GM12878 (cell line): ENCODE measurements at regions not wholly inside any gene's neighbourhood (a gene's known extent, or its start where the extent isn't known, plus 50 kb on each side); places are given as distances from the start of the nearest gene placed in this dataset.

Experiments used
- ATAC-seq: fragments of 200-7000 bp; cut with Tn5 transposase; 3 replicates; pipeline ENCODE4 v1.9.1; 2020; ENCODE audit warnings: mild to moderate bottlenecking, moderate library complexity
- BruUV-seq: library from RNA; stranded (reverse); fragments of 400-500 nt; replicated peaks from 2 replicates; lab custom pipeline; 2021; lab: Mats Ljungman, UMichigan
- CTCF ChIA-PET: fragments of 300-600 bp; sonication (Branson Sonifier 250); formaldehyde crosslinking; extraction: SDS; loops from one replicate; lab custom pipeline; 2021; ENCODE audit warnings: inconsistent platforms; lab: Yijun Ruan, JAX
- POLR2A ChIA-PET: fragments of 350-600 bp; formaldehyde crosslinking; extraction: SDS; loops from one replicate; lab custom pipeline; 2021; ENCODE audit warnings: inconsistent platforms; lab: Charles Lee
- RAD21 ChIA-PET: fragments of 300-600 bp; sonication (Branson Sonifier 250); formaldehyde crosslinking; loops from one replicate; lab custom pipeline; 2023; ENCODE audit warnings: antibody characterized with exemption; ENCODE audit not compliant: unreplicated experiment; lab: Charles Lee
- SMC1A ChIA-PET: fragments of 300-600 bp; sonication (Branson Sonifier 250); formaldehyde crosslinking; loops from one replicate; lab custom pipeline; 2023; ENCODE audit not compliant: unreplicated experiment, uncharacterized antibody; lab: Charles Lee
- DNase-seq: peaks from one replicate; pipeline ENCODE4 v3.0.0-alpha.2; 2011; ENCODE audit warnings: low read depth, low spot score
- FAIRE-seq: peaks from 3 replicates; lab custom pipeline; 2011; peaks lifted over from hg19 to GRCh38; lab: Jason Lieb, UNC
- H2AFZ ChIP-seq: 2 replicates; pipeline ENCODE4 v1.6.0; 2011; ENCODE audit warnings: low read depth, low read length, control low read depth; ENCODE audit not compliant: control insufficient read depth
- H3K27ac ChIP-seq: 2 replicates; pipeline ENCODE4 v1.5.1; 2011; ENCODE audit warnings: control low read depth; ENCODE audit not compliant: control insufficient read depth, insufficient read depth
- H3K27me3 ChIP-seq, 2 experiments: replicated peaks in 1 of 2; 2 replicates each; pipeline versions ENCODE4 v1.6.0 to v1.6.1; 2011; ENCODE audit warnings: low read length in 1 of 2; ENCODE audit not compliant: control insufficient read depth in 2 of 2, insufficient read depth in 2 of 2
- H3K36me3 ChIP-seq, 2 experiments: 2 replicates each; pipeline ENCODE4 v1.5.1; 2011; ENCODE audit warnings: low read length in 1 of 2; ENCODE audit not compliant: control insufficient read depth in 2 of 2, insufficient read depth in 2 of 2
- H3K4me1 ChIP-seq: 2 replicates; pipeline ENCODE4 v1.6.1; 2011; ENCODE audit warnings: mild to moderate bottlenecking, low read length, moderate library complexity, mixed read lengths; ENCODE audit not compliant: control insufficient read depth, insufficient read depth
- H3K4me2 ChIP-seq: 2 replicates; pipeline ENCODE4 v1.6.0; 2011; ENCODE audit warnings: control low read depth; ENCODE audit not compliant: control insufficient read depth, insufficient read depth
- H3K4me3 ChIP-seq: fragments of 200-600 bp; sonication (generic); 2 replicates; pipeline ENCODE4 v1.5.1; 2016
- H3K79me2 ChIP-seq: 2 replicates; pipeline ENCODE4 v1.6.0; 2011; ENCODE audit warnings: low read length; ENCODE audit not compliant: control insufficient read depth, insufficient read depth
- H3K9ac ChIP-seq: 2 replicates; pipeline ENCODE4 v1.8.0; 2011; ENCODE audit warnings: low read length, control low read depth, mixed read lengths; ENCODE audit not compliant: control insufficient read depth, insufficient read depth
- H3K9me3 ChIP-seq: replicated peaks from 3 replicates; pipeline ENCODE4 v1.5.1; 2011; ENCODE audit warnings: mild to moderate bottlenecking, low read length; ENCODE audit not compliant: control insufficient read depth, insufficient read depth
- H4K20me1 ChIP-seq: 2 replicates; pipeline ENCODE4 v1.6.0; 2011; ENCODE audit not compliant: control insufficient read depth, insufficient read depth
- CHD4 ChIP-seq: fragments of 200-600 bp; sonication (generic); IDR thresholded peaks from 2 replicates; pipeline ENCODE4 v1.6.1; 2016; ENCODE audit warnings: mild to moderate bottlenecking
- IRF4 ChIP-seq: IDR thresholded peaks from 2 replicates; pipeline ENCODE4 v1.6.1; 2011; ENCODE audit warnings: low read depth, low read length
- IRF5 ChIP-seq: fragments of 450-650 bp; IDR thresholded peaks from 2 replicates; pipeline ENCODE4 v1.6.1; 2017; ENCODE audit warnings: borderline replicate concordance
- LARP7 ChIP-seq: fragments of 450-650 bp; IDR thresholded peaks from 2 replicates; pipeline ENCODE4 v1.6.1; 2017; ENCODE audit warnings: mild to moderate bottlenecking
- MEF2A ChIP-seq: IDR thresholded peaks from 2 replicates; pipeline ENCODE4 v1.6.1; 2011; ENCODE audit warnings: low read depth, mild to moderate bottlenecking, low read length, moderate library complexity; ENCODE audit not compliant: insufficient read depth
- MYB ChIP-seq: fragments of 150-350 bp; IDR thresholded peaks from 2 replicates; pipeline ENCODE4 v1.6.1; 2014; ENCODE audit warnings: mild to moderate bottlenecking, low read depth, low read length, borderline replicate concordance
- NFYA ChIP-seq: IDR thresholded peaks from 2 replicates; pipeline ENCODE4 v1.6.1; 2011; ENCODE audit warnings: low read depth, mild to moderate bottlenecking, low read length, improper control_type of control experiment, borderline replicate concordance
- POU2F2 ChIP-seq: IDR thresholded peaks from 3 replicates; pipeline ENCODE4 v1.6.1; 2011; ENCODE audit warnings: low read depth, mild to moderate bottlenecking, low read length, borderline replicate concordance
- RB1 ChIP-seq: fragments of 450-650 bp; formaldehyde crosslinking; IDR thresholded peaks from 2 replicates; pipeline ENCODE4 v1.6.1; 2017; ENCODE audit warnings: mild to moderate bottlenecking, borderline replicate concordance
- RFX5 ChIP-seq: IDR thresholded peaks from 2 replicates; pipeline ENCODE4 v1.6.1; 2011; ENCODE audit warnings: low read depth, low read length, improper control_type of control experiment
- TCF3 ChIP-seq: IDR thresholded peaks from 2 replicates; pipeline ENCODE4 v1.6.1; 2012; ENCODE audit warnings: low read depth, mild to moderate bottlenecking, low read length, borderline replicate concordance; ENCODE audit not compliant: insufficient read depth
- USF1 ChIP-seq: IDR thresholded peaks from 2 replicates; pipeline ENCODE4 v1.6.1; 2011; ENCODE audit warnings: borderline replicate concordance, low read depth, mild to moderate bottlenecking, moderate library complexity, mixed read lengths, low read length; ENCODE audit not compliant: insufficient read depth; ENCODE audit errors: extremely low read length
- YBX1 ChIP-seq: fragments of 450-650 bp; IDR thresholded peaks from 2 replicates; pipeline ENCODE4 v1.6.1; 2016; ENCODE audit warnings: antibody characterized with exemption
- ZZZ3 ChIP-seq: IDR thresholded peaks from 2 replicates; pipeline ENCODE4 v1.6.1; 2011; ENCODE audit warnings: low read depth; ENCODE audit not compliant: control insufficient read depth, insufficient read length
- WGBS: methylation state at CpG from one replicate; pipeline ENCODE4 v1.1.6; 2016; ENCODE audit warnings: low lambda C conversion rate; ENCODE audit not compliant: insufficient replicate concordance, insufficient coverage; ENCODE audit errors: missing lambda C conversion rate; 5-methylcytosine and 5-hydroxymethylcytosine counted together
- in situ Hi-C: fragments of 300-500 bp; cut with MboI; formaldehyde crosslinking; loops from 9 replicates; pipeline ENCODE4 v1.14.3; 2018; ENCODE audit warnings: mixed read lengths
- intact Hi-C: fragments of 100-400 bp; cut with micrococcal nuclease; formaldehyde crosslinking; loops from one replicate; pipeline ENCODE4 v1.14.2; 2022; ENCODE audit not compliant: unreplicated experiment

GRCh38 chr3:106249159-106249558, 380.3 kb upstream of the CBLB start:
- Histone ChIP-seq H4K20me1 (no peaks in the 10 kb centered on the region), H3K4me2 (no peak overlapping the region), H3K36me3 (peaks cover 6 to 8% of the 10 kb centered on the region in 2 experiments), H3K27me3 (no peaks in the 10 kb centered on the region), H2AFZ (no peak overlapping the region), H3K4me3 (no peak overlapping the region), H3K9ac (no peak overlapping the region), H3K9me3 (peaks cover 20% of the 10 kb centered on the region), H3K79me2 (peaks cover 23% of the 10 kb centered on the region), H3K27ac (no peak overlapping the region), H3K4me1 (no peaks in the 10 kb centered on the region)
- CTCF ChIA-PET, result interaction anchor here (0.5 kb wide), 1 partner anchor 478 kb away, joined by 3 read pairs; no protein-coding TSS in a partner anchor
- ATAC-seq, result peak; percentile 34
- SMC1A ChIA-PET, result interaction anchor here (1.0 to 1.4 kb wide), 2 partner anchors 17 to 211 kb away, joined by 3 read pairs; no protein-coding TSS in a partner anchor
- TF ChIP-seq POU2F2 (0 out of 3 replicates have a peak, but pooled peaks have one; percentile 15), ZZZ3 (no peak)
- WGBS, result 98% methylated on average over 2 of the region's 2 CpGs
- in situ Hi-C loops (no loop called here), intact Hi-C loops (no loop called here)
- POLR2A ChIA-PET, result no interaction called here
- RAD21 ChIA-PET, result interaction anchor here (0.8 to 1.6 kb wide), 4 partner anchors 28 to 64 kb away, joined by 3 to 4 read pairs (median 4); no protein-coding TSS in a partner anchor
- no TSS peak for BruUV-seq
- no peak for DNase-seq
- FAIRE-seq, result no peak

- DNase-seq, result no peak
- Histone ChIP-seq H3K9ac (no peak overlapping the region), H3K4me3 (no peak overlapping the region), H3K4me2 (no peak overlapping the region), H3K27me3 (no peaks in the 10 kb centered on the region), H4K20me1 (no peaks in the 10 kb centered on the region), H3K4me1 (no peaks in the 10 kb centered on the region), H3K36me3 (peaks cover 6 to 8% of the 10 kb centered on the region in 2 experiments), H2AFZ (no peak overlapping the region), H3K9me3 (peaks cover 20% of the 10 kb centered on the region), H3K27ac (no peak overlapping the region), H3K79me2 (peaks cover 32% of the 10 kb centered on the region)
- no peak for TF ChIP-seq USF1
- no peak for TF ChIP-seq YBX1
- TF ChIP-seq CHD4, result no peak
- TF ChIP-seq LARP7, result no peak
- no peak for TF ChIP-seq RB1
- no peak for TF ChIP-seq IRF5
- no peak for TF ChIP-seq MYB
- TF ChIP-seq MEF2A, result no peak
- no peak for TF ChIP-seq IRF4
- no peak for TF ChIP-seq RFX5
- TF ChIP-seq TCF3, result no peak
- no peak for TF ChIP-seq NFYA
- ChIA-PET CTCF (no interaction called here), POLR2A (no interaction called here), SMC1A (interaction anchor here (0.8 to 1.6 kb wide), 4 partner anchors 18 to 449 kb away, joined by 3 read pairs; no protein-coding TSS in a partner anchor), RAD21 (interaction anchor here (0.8 to 1.6 kb wide), 4 partner anchors 29 to 65 kb away, joined by 3 to 4 read pairs (median 4); no protein-coding TSS in a partner anchor)
- FAIRE-seq, result no peak
- intact Hi-C loops (loop anchor here (10.0 kb wide), 1 partner anchor 415 kb away; no protein-coding TSS in a partner anchor), in situ Hi-C loops (no loop called here)
- BruUV-seq, result no TSS peak
- ATAC-seq, result no peak
Observed at GRCh38 chr3:106249981-106250380, 381.2 kb upstream of the CBLB start.
